SK-N-SH (cell line): ENCODE measurements at regions not wholly inside any gene's neighbourhood (a gene's known extent, or its start where the extent isn't known, plus 50 kb on each side); places are given as distances from the start of the nearest gene placed in this dataset.

Experiments used
- CTCF ChIA-PET: fragments of 300-600, 350-600 bp; formaldehyde crosslinking; extraction: SDS; loops from one replicate; lab custom pipeline; 2021; lab: Yijun Ruan, JAX
- POLR2A ChIA-PET: fragments of 350-600 bp; sonication (Branson Sonifier 250); formaldehyde crosslinking; extraction: SDS; loops from one replicate; lab custom pipeline; 2020; ENCODE audit warnings: antibody characterized with exemption, inconsistent platforms; lab: Yijun Ruan, JAX
- DNase-seq: peaks from one replicate; pipeline ENCODE4 v3.0.0; 2012
- H2AFZ ChIP-seq: fragments of 200-600 bp; sonication (generic); 2 replicates; pipeline ENCODE4 v1.8.1; 2016; ENCODE audit warnings: antibody characterized with exemption, mild to moderate bottlenecking, low read depth
- H3F3A ChIP-seq: fragments of 200-600 bp; sonication (generic); replicated peaks from 2 replicates; pipeline ENCODE3; 2016; ENCODE audit warnings: antibody characterized with exemption, mild to moderate bottlenecking; ENCODE audit not compliant: insufficient read depth
- H3K27ac ChIP-seq, 2 experiments: fragments of 200-500 bp in 1 of 2; fragments of 200-600 bp in 1 of 2; sonication (Bioruptor generic) in 1 of 2; sonication (generic), shearing (Covaris generic) in 1 of 2; 2 replicates each; pipeline versions ENCODE4 v1.5.1 to v1.6.1; 2014 to 2016; ENCODE audit warnings: low read depth in 2 of 2, inconsistent platforms in 1 of 2, low read length in 1 of 2, mild to moderate bottlenecking in 1 of 2, mixed read lengths in 1 of 2
- H3K27me3 ChIP-seq: fragments of 200-600 bp; sonication (generic), shearing (Covaris generic); 2 replicates; pipeline ENCODE4 v1.6.1; 2016; ENCODE audit warnings: mixed run types; ENCODE audit not compliant: insufficient read depth
- H3K36me3 ChIP-seq, 2 experiments: fragments of 200-500 bp in 1 of 2; fragments of 200-600 bp in 1 of 2; sonication (Bioruptor generic) in 1 of 2; sonication (generic) in 1 of 2; replicated peaks in 1 of 2; 2 replicates each; pipeline versions ENCODE3 to v1.5.1; 2014 to 2016; ENCODE audit warnings: low read length in 1 of 2, mild to moderate bottlenecking in 1 of 2; ENCODE audit not compliant: insufficient read depth in 2 of 2, control insufficient read depth in 1 of 2
- H3K4me1 ChIP-seq, 2 experiments: fragments of 200-500 bp in 1 of 2; fragments of 200-600 bp in 1 of 2; sonication (Bioruptor generic) in 1 of 2; sonication (generic), shearing (Covaris generic) in 1 of 2; 2 replicates each; pipeline versions ENCODE4 v1.5.1 to v1.6.1; 2014 to 2016; ENCODE audit warnings: low read depth in 1 of 2, low read length in 1 of 2, mixed run types in 1 of 2; ENCODE audit not compliant: insufficient read depth in 2 of 2, control insufficient read depth in 1 of 2
- H3K4me2 ChIP-seq: fragments of 200-600 bp; sonication (generic), shearing (Covaris generic); 2 replicates; pipeline ENCODE4 v1.6.1; 2017; ENCODE audit warnings: mixed run types
- H3K4me3 ChIP-seq, 2 experiments: fragments of 200-500 bp in 1 of 2; fragments of 200-600 bp in 1 of 2; sonication (Bioruptor generic) in 1 of 2; sonication (generic), shearing (Covaris generic) in 1 of 2; 2 replicates each; pipeline versions ENCODE4 v1.5.1 to v1.8.1; 2014 to 2016; ENCODE audit warnings: low read depth in 2 of 2, inconsistent platforms in 1 of 2, low read length in 1 of 2, mild to moderate bottlenecking in 1 of 2, mixed read lengths in 1 of 2, moderate library complexity in 1 of 2
- H3K79me2 ChIP-seq: fragments of 200-600 bp; sonication (generic); 2 replicates; pipeline ENCODE4 v1.8.1; 2017; ENCODE audit warnings: mild to moderate bottlenecking; ENCODE audit not compliant: insufficient read depth
- H3K9ac ChIP-seq: fragments of 200-600 bp; sonication (generic); 2 replicates; pipeline ENCODE4 v1.6.1; 2017; ENCODE audit warnings: mixed run types
- H3K9me2 ChIP-seq: fragments of 200-600 bp; sonication (generic); 2 replicates; pipeline ENCODE4 v1.6.1; 2017; ENCODE audit warnings: mixed run types
- H3K9me3 ChIP-seq: fragments of 200-600 bp; sonication (generic); 2 replicates; pipeline ENCODE4 v1.6.1; 2017; ENCODE audit warnings: mixed run types, mild to moderate bottlenecking, moderate library complexity
- H4K20me1 ChIP-seq: fragments of 200-600 bp; sonication (generic); 2 replicates; pipeline ENCODE4 v1.6.1; 2017; ENCODE audit warnings: mild to moderate bottlenecking, mixed run types; ENCODE audit not compliant: insufficient read depth
- CHD2 ChIP-seq: fragments of 150-350 bp; IDR thresholded peaks from 2 replicates; pipeline ENCODE4 v1.6.1; 2018; ENCODE audit warnings: low read length; ENCODE audit not compliant: partially characterized antibody
- EP300 ChIP-seq, 2 experiments: IDR thresholded peaks; 2 replicates each; pipeline versions ENCODE4 v1.4.0 to v1.6.1; 2012; ENCODE audit warnings: borderline replicate concordance in 1 of 2, low read depth in 1 of 2, low read length in 1 of 2
- EZH2phosphoT487 ChIP-seq: fragments of 200-600 bp; sonication (generic); IDR thresholded peaks from 2 replicates; pipeline ENCODE4 v1.6.1; 2017; ENCODE audit warnings: low read depth, mixed run types, mild to moderate bottlenecking, antibody characterized with exemption, moderate library complexity, borderline replicate concordance
- FOXJ3 ChIP-seq: sonication (generic); formaldehyde crosslinking; IDR thresholded peaks from 2 replicates; pipeline ENCODE4 v1.5.1; 2020; ENCODE audit warnings: mild to moderate bottlenecking, missing genetic modification reagents
- JUND ChIP-seq: IDR thresholded peaks from 2 replicates; pipeline ENCODE4 v1.4.0; 2012
- MXI1 ChIP-seq: IDR thresholded peaks from 2 replicates; pipeline ENCODE4 v1.6.1; 2012; ENCODE audit warnings: mild to moderate bottlenecking, low read depth, low read length, improper control_type of control experiment
- NFIC ChIP-seq: IDR thresholded peaks from 2 replicates; pipeline ENCODE4 v1.4.0; 2012; ENCODE audit warnings: borderline replicate concordance
- POLR2AphosphoS5 ChIP-seq: IDR thresholded peaks from 2 replicates; pipeline ENCODE4 v1.6.1; 2012; ENCODE audit warnings: low read depth, low read length
- RAD21 ChIP-seq: IDR thresholded peaks from 2 replicates; pipeline ENCODE4 v1.6.1; 2012; ENCODE audit warnings: mild to moderate bottlenecking, low read length
- RCOR1 ChIP-seq: fragments of 150-350 bp; IDR thresholded peaks from 2 replicates; pipeline ENCODE4 v1.6.1; 2017; ENCODE audit warnings: antibody characterized with exemption, low read length
- RFX5 ChIP-seq: IDR thresholded peaks from 2 replicates; pipeline ENCODE4 v1.6.1; 2012; ENCODE audit warnings: mild to moderate bottlenecking, improper control_type of control experiment, low read length
- RXRA ChIP-seq: IDR thresholded peaks from 2 replicates; pipeline ENCODE4 v1.4.0; 2012; ENCODE audit warnings: low read depth, mild to moderate bottlenecking, borderline replicate concordance
- SIN3A ChIP-seq: IDR thresholded peaks from 2 replicates; pipeline ENCODE4 v1.6.1; 2012; ENCODE audit warnings: low read depth, mild to moderate bottlenecking, low read length, moderate library complexity, borderline replicate concordance
- TAF1 ChIP-seq: IDR thresholded peaks from 2 replicates; pipeline ENCODE4 v1.6.1; 2012; ENCODE audit warnings: low read depth, mild to moderate bottlenecking, low read length, moderate library complexity, borderline replicate concordance
- USF1 ChIP-seq: IDR thresholded peaks from 2 replicates; pipeline ENCODE4 v1.4.0; 2012; ENCODE audit warnings: low read depth, borderline replicate concordance
- USF2 ChIP-seq: fragments of 150-350 bp; IDR thresholded peaks from 2 replicates; pipeline ENCODE4 v1.6.1; 2017; ENCODE audit warnings: antibody characterized with exemption, low read length, low read depth, borderline replicate concordance
- YY1 ChIP-seq: IDR thresholded peaks from 2 replicates; pipeline ENCODE4 v1.4.0; 2012; ENCODE audit warnings: low read depth, mild to moderate bottlenecking
- ZBTB33 ChIP-seq: IDR thresholded peaks from 2 replicates; pipeline ENCODE4 v1.4.0; 2012; ENCODE audit warnings: low read depth, borderline replicate concordance
- WGBS: methylation state at CpG from one replicate; pipeline ENCODE4 v1.1.6; 2017; ENCODE audit warnings: low lambda C conversion rate; 5-methylcytosine and 5-hydroxymethylcytosine counted together
- TF ChIP-seq, protein P1 (sequence below): IDR thresholded peaks from 2 replicates; pipeline ENCODE4 v1.4.0; 2012; ENCODE audit warnings: low read depth
- TF ChIP-seq, protein P2 (sequence below): IDR thresholded peaks from 2 replicates; pipeline ENCODE4; 2012

- Histone ChIP-seq H3K9ac (no peak overlapping the region), H3K36me3 (no peaks in the 10 kb centered on the region), H3K9me3 (no peaks in the 10 kb centered on the region), H3K9me2 (no peaks in the 10 kb centered on the region), H3K4me1 (no peaks in the 10 kb centered on the region), H3F3A (no peaks in the 10 kb centered on the region), H4K20me1 (no peaks in the 10 kb centered on the region), H2AFZ (no peak overlapping the region), H3K4me3 (no peak overlapping the region), H3K79me2 (no peaks in the 10 kb centered on the region), H3K27ac (no peak overlapping the region), H3K4me2 (no peak overlapping the region), H3K27me3 (no peaks in the 10 kb centered on the region)
- POLR2A ChIA-PET = no interaction called here
- TF ChIP-seq CHD2 (no peak), FOXJ3 (no peak), YY1 (no peak), EZH2phosphoT487 (no peak), NFIC (no peak), POLR2AphosphoS5 (no peak), SIN3A (no peak), RFX5 (no peak), RXRA (no peak), USF1 (no peak), MXI1 (no peak), EP300 (IDR thresholded peaks at IDR 0.05; ENCODE audit: borderline replicate concordance in 1 of 2, low read depth in 1 of 2, low read length in 1 of 2) (no peak), ZBTB33 (no peak), RAD21 (no peak), RCOR1 (no peak), USF2 (no peak), TAF1 (no peak), JUND (no peak)
- TF ChIP-seq, protein P1, sequence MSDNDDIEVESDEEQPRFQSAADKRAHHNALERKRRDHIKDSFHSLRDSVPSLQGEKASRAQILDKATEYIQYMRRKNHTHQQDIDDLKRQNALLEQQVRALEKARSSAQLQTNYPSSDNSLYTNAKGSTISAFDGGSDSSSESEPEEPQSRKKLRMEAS = no peak
- TF ChIP-seq, protein P2, sequence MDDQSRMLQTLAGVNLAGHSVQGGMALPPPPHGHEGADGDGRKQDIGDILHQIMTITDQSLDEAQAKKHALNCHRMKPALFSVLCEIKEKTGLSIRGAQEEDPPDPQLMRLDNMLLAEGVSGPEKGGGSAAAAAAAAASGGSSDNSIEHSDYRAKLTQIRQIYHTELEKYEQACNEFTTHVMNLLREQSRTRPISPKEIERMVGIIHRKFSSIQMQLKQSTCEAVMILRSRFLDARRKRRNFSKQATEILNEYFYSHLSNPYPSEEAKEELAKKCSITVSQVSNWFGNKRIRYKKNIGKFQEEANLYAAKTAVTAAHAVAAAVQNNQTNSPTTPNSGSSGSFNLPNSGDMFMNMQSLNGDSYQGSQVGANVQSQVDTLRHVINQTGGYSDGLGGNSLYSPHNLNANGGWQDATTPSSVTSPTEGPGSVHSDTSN = no peak
- 37% methylated on average over 11 of the region's 13 CpGs for WGBS
- no peak for DNase-seq
- CTCF ChIA-PET = no interaction called here
These were observed 741.3 kb downstream of the GALR1 start for GRCh38 chr18:77990901-77991300.
